H9 (cell line): ENCODE measurements at regions not wholly inside any gene's neighbourhood (a gene's known extent, or its start where the extent isn't known, plus 50 kb on each side); places are given as distances from the start of the nearest gene placed in this dataset.
A peak's percentile ranks its signal among the peaks of the same experiment; 100 is the strongest.

ENCODE experiments used
- DNase-seq: peaks from one replicate; pipeline ENCODE4 v3.0.0-alpha.2; 2017
- H2AFZ ChIP-seq: one replicate; pipeline ENCODE4 v1.6.1; 2013; ENCODE audit warnings: mild to moderate bottlenecking, low read length, control low read depth, moderate library complexity
- H2AK5ac ChIP-seq: 2 replicates; pipeline ENCODE4 v1.6.1; 2013; ENCODE audit warnings: low read length, control low read depth, mixed read lengths; ENCODE audit not compliant: insufficient read length
- H2BK120ac ChIP-seq: one replicate; pipeline ENCODE4 v1.6.1; 2013; ENCODE audit warnings: low read depth, mild to moderate bottlenecking, low read length, control low read depth, inconsistent platforms; ENCODE audit not compliant: poor library complexity, severe bottlenecking
- H2BK12ac ChIP-seq: 2 replicates; pipeline ENCODE4 v1.6.1; 2013; ENCODE audit warnings: low read length, control low read depth, mixed read lengths, low read depth; ENCODE audit not compliant: insufficient read length
- H2BK15ac ChIP-seq: 2 replicates; pipeline ENCODE4 v1.6.1; 2013; ENCODE audit warnings: low read depth, low read length, control low read depth
- H2BK20ac ChIP-seq: one replicate; pipeline ENCODE4 v1.6.1; 2013; ENCODE audit warnings: low read depth, mild to moderate bottlenecking, low read length, control low read depth, inconsistent platforms; ENCODE audit not compliant: poor library complexity, severe bottlenecking
- H2BK5ac ChIP-seq: 2 replicates; pipeline ENCODE4 v1.6.1; 2013; ENCODE audit warnings: low read length, control low read depth, mixed read lengths; ENCODE audit not compliant: insufficient read length
- H3K14ac ChIP-seq: 2 replicates; pipeline ENCODE4 v1.6.1; 2013; ENCODE audit warnings: low read length, control low read depth; ENCODE audit not compliant: insufficient read depth
- H3K18ac ChIP-seq: 2 replicates; pipeline ENCODE4 v1.6.1; 2013; ENCODE audit warnings: low read depth, mild to moderate bottlenecking, mixed read lengths, low read length, control low read depth; ENCODE audit not compliant: insufficient read length
- H3K23ac ChIP-seq: 2 replicates; pipeline ENCODE4 v1.6.1; 2013; ENCODE audit warnings: low read length, control low read depth, mixed read lengths, low read depth; ENCODE audit not compliant: insufficient read length
- H3K23me2 ChIP-seq: 2 replicates; pipeline ENCODE4 v1.6.1; 2013; ENCODE audit warnings: low read depth, mild to moderate bottlenecking, mixed read lengths, low read length, control low read depth; ENCODE audit not compliant: insufficient read length, poor library complexity, severe bottlenecking
- H3K27ac ChIP-seq: 2 replicates; pipeline ENCODE4 v1.5.1; 2013; ENCODE audit warnings: low read length, control low read depth, mixed read lengths, low read depth; ENCODE audit not compliant: insufficient read length
- H3K27me3 ChIP-seq: 2 replicates; pipeline ENCODE4 v1.6.1; 2013; ENCODE audit warnings: low read length, control low read depth, inconsistent platforms; ENCODE audit not compliant: insufficient read depth
- H3K4ac ChIP-seq: 2 replicates; pipeline ENCODE4 v1.6.1; 2013; ENCODE audit warnings: low read depth, mild to moderate bottlenecking, control low read depth, inconsistent platforms, low read length, moderate library complexity
- H3K4me1 ChIP-seq: 2 replicates; pipeline ENCODE4 v1.6.1; 2013; ENCODE audit warnings: low read length, control low read depth, inconsistent platforms; ENCODE audit not compliant: insufficient read depth
- H3K4me2 ChIP-seq: 2 replicates; pipeline ENCODE4 v1.6.1; 2013; ENCODE audit warnings: low read length, control low read depth, mixed read lengths; ENCODE audit not compliant: insufficient read length, insufficient read depth
- H3K56ac ChIP-seq: 2 replicates; pipeline ENCODE4 v1.6.1; 2013; ENCODE audit warnings: low read depth, mild to moderate bottlenecking, mixed read lengths, low read length, control low read depth; ENCODE audit not compliant: insufficient read length
- H3K79me1 ChIP-seq: 2 replicates; pipeline ENCODE4 v1.6.1; 2013; ENCODE audit warnings: low read depth, mild to moderate bottlenecking, moderate library complexity, low read length, control low read depth, inconsistent platforms; ENCODE audit not compliant: insufficient read depth, poor library complexity, severe bottlenecking
- H3K79me2 ChIP-seq: 2 replicates; pipeline ENCODE4 v1.6.1; 2013; ENCODE audit warnings: low read length, control low read depth, inconsistent platforms; ENCODE audit not compliant: insufficient read depth
- H3K9ac ChIP-seq: 2 replicates; pipeline ENCODE4 v1.6.1; 2013; ENCODE audit warnings: low read length, control low read depth, mixed read lengths; ENCODE audit not compliant: insufficient read length; ENCODE audit errors: extremely low read depth
- H3K9me3 ChIP-seq: one replicate; pipeline ENCODE4 v1.6.1; 2013; ENCODE audit warnings: low read depth, low read length, inconsistent platforms; ENCODE audit not compliant: control insufficient read depth
- H3T11ph ChIP-seq: one replicate; pipeline ENCODE4 v1.6.1; 2013; ENCODE audit warnings: mild to moderate bottlenecking, low read length, control low read depth, inconsistent platforms
- H4K20me1 ChIP-seq: one replicate; pipeline ENCODE4 v1.6.1; 2013; ENCODE audit not compliant: control insufficient read depth, insufficient read length, insufficient read depth
- H4K5ac ChIP-seq: 2 replicates; pipeline ENCODE4 v1.6.1; 2013; ENCODE audit warnings: low read depth, mild to moderate bottlenecking, mixed read lengths, low read length, control low read depth; ENCODE audit not compliant: insufficient read length
- H4K8ac ChIP-seq: replicated peaks from 2 replicates; pipeline ENCODE4 v1.6.1; 2013; ENCODE audit warnings: low read length, control low read depth, mixed read lengths, low read depth; ENCODE audit not compliant: insufficient read length
- H4K91ac ChIP-seq: 2 replicates; pipeline ENCODE4 v1.6.1; 2013; ENCODE audit warnings: low read depth, mild to moderate bottlenecking, moderate library complexity, mixed read lengths, low read length, control low read depth; ENCODE audit not compliant: insufficient read length
- H3K27ac Mint-ChIP-seq, 3 experiments: 2 replicates in 2 of 3; 3 replicates in 1 of 3; pipeline ENCODE4 v1.8.0; 2020 to 2021; ENCODE audit warnings: mixed read lengths in 3 of 3, mild to moderate bottlenecking in 1 of 3, moderate library complexity in 1 of 3
- H3K27me3 Mint-ChIP-seq: 2 replicates; pipeline ENCODE4 v1.8.0; 2021; ENCODE audit warnings: low read depth, mild to moderate bottlenecking, moderate library complexity, mixed read lengths
- H3K36me3 Mint-ChIP-seq, 3 experiments: 2 replicates in 2 of 3; 3 replicates in 1 of 3; pipeline ENCODE4 v1.8.0; 2020 to 2021; ENCODE audit warnings: low read depth in 3 of 3, mixed read lengths in 3 of 3; ENCODE audit not compliant: insufficient read depth in 1 of 3
- H3K4me1 Mint-ChIP-seq, 2 experiments: 2 replicates each; pipeline ENCODE4 v1.8.0; 2020; ENCODE audit warnings: mixed read lengths in 2 of 2
- H3K4me3 Mint-ChIP-seq, 2 experiments: 2 replicates in 1 of 2; 3 replicates in 1 of 2; pipeline ENCODE4 v1.8.0; 2020 to 2021; ENCODE audit warnings: mild to moderate bottlenecking in 2 of 2, mixed read lengths in 2 of 2, moderate library complexity in 1 of 2
- H3K9me3 Mint-ChIP-seq, 2 experiments: 2 replicates in 1 of 2; 3 replicates in 1 of 2; pipeline ENCODE4 v1.8.0; 2020; ENCODE audit warnings: mild to moderate bottlenecking in 2 of 2, mixed read lengths in 2 of 2, moderate library complexity in 1 of 2
- WGBS: extraction: QIAGEN DNeasy Blood & Tissue Kit; methylation state at CpG from one replicate; pipeline ENCODE4 v1.1.7; 2013; ENCODE audit warnings: missing lambda C conversion rate, low lambda C conversion rate, mixed read lengths; ENCODE audit not compliant: insufficient read length; ENCODE audit errors: extremely low coverage; 5-methylcytosine and 5-hydroxymethylcytosine counted together
- TF ChIP-seq, protein P1 (sequence below): fragments of 200-600 bp; sonication (generic); conservative IDR thresholded peaks from 3 replicates; pipeline ENCODE4 v1.8.0; 2021; ENCODE audit warnings: antibody characterized with exemption, mild to moderate bottlenecking

DNA sequence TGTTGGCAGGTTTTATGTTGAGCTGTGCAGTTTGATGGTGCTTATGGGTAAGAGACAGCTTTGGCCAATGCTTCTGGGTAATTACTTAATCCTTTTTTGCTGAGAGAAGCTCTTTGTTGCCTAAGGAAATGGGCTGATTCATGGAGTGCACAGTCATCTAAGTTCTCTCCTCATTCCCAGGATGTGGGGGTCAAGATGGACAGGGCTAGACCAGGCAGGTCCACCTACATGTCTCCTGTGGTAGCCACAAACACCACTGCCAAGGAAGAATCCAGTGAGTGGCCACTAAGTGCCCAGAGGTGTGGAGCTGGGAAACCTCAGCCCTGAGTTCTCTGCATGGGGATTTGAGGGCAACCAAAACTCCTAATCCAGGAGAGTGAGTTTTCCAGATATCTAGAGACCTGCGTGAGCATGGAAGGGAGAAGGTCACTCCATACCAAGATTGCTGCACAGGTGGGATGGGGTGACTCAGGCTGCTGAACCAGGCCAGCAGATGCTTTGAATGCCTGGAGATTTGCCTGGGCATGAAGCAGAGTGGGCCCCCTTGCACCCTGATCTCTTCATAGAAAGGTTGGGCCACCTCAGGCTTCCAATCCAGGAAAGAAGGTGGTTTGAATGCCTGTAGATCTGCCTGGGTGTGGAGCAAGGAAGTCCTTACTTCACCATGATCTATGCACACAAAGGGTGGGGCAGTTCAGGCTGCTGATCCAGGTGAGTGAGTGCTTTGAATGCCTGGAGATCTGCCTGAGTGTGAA is 234.8 kb upstream of the GNPDA2 start:
- H2BK5ac ChIP-seq = no peak overlapping the region

More for the DNA sequence above, 234.8 kb upstream of the GNPDA2 start:
- Histone ChIP-seq H4K8ac (no peak overlapping the region), H3K14ac (peak overlapping the region; percentile 64; the same call in 1 of the 2 replicates), H3K9me3 (peaks cover 7% of the 10 kb centered on the region), H4K91ac (no peak overlapping the region), H4K20me1 (no peaks in the 10 kb centered on the region), H2AK5ac (no peak overlapping the region), H3T11ph (no peak overlapping the region), H2BK15ac (no peak overlapping the region), H2AFZ (no peak overlapping the region), H3K9ac (no peak overlapping the region), H3K27me3 (no peaks in the 10 kb centered on the region), H3K4ac (no peak overlapping the region), H3K18ac (no peak overlapping the region), H3K4me2 (no peak overlapping the region), H3K56ac (no peak overlapping the region), H3K27ac (no peak overlapping the region), H3K23ac (no peak overlapping the region), H2BK120ac (no peak overlapping the region), H2BK12ac (no peak overlapping the region), H3K79me2 (no peaks in the 10 kb centered on the region), H3K23me2 (no peaks in the 10 kb centered on the region), H3K79me1 (no peaks in the 10 kb centered on the region), H3K4me1 (no peaks in the 10 kb centered on the region), H4K5ac (no peak overlapping the region), H2BK20ac (no peak overlapping the region)
- H3K27me3 Mint-ChIP-seq = no peaks in the 10 kb centered on the region; the same call in 1 of the 2 replicates
- H3K9me3 Mint-ChIP-seq = peaks cover 24 to 29% of the 10 kb centered on the region in 2 experiments
- WGBS = no CpG with 5 or more reads among the region's 1 CpG
- DNase-seq = no peak
- peaks cover 5 to 16% (median 15%) of the 10 kb centered on the region in 3 experiments; a peak in 6 of 7 replicates for H3K36me3 Mint-ChIP-seq
- TF ChIP-seq, protein P1, sequence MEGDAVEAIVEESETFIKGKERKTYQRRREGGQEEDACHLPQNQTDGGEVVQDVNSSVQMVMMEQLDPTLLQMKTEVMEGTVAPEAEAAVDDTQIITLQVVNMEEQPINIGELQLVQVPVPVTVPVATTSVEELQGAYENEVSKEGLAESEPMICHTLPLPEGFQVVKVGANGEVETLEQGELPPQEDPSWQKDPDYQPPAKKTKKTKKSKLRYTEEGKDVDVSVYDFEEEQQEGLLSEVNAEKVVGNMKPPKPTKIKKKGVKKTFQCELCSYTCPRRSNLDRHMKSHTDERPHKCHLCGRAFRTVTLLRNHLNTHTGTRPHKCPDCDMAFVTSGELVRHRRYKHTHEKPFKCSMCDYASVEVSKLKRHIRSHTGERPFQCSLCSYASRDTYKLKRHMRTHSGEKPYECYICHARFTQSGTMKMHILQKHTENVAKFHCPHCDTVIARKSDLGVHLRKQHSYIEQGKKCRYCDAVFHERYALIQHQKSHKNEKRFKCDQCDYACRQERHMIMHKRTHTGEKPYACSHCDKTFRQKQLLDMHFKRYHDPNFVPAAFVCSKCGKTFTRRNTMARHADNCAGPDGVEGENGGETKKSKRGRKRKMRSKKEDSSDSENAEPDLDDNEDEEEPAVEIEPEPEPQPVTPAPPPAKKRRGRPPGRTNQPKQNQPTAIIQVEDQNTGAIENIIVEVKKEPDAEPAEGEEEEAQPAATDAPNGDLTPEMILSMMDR = no peak
- H3K4me3 Mint-ChIP-seq = no peak overlapping the region
- no peaks in the 10 kb centered on the region for H3K4me1 Mint-ChIP-seq
- H3K27ac Mint-ChIP-seq = no peak overlapping the region
